IPS DF 4.7 (cell line): ENCODE measurements at regions not wholly inside any gene's neighbourhood (a gene's known extent, or its start where the extent isn't known, plus 50 kb on each side); places are given as distances from the start of the nearest gene placed in this dataset.
"Not testable (repeated sequence)": the region's sequence is repeated elsewhere in the genome, so short reads cannot be mapped to it uniquely, and the experiment has no call there.

Experiments
- DNase-seq: peaks from one replicate; pipeline ENCODE4 v3.0.0-alpha.2; 2013; ENCODE audit warnings: low spot score; ENCODE audit errors: extremely low read depth

GRCh38 chr3:153369561-153370374, 207.7 kb downstream of the RAP2B start:
- no peak for DNase-seq

- no peak for DNase-seq
These were observed 208.7 kb downstream of the RAP2B start for GRCh38 chr3:153370680-153371079.

GRCh38 chr3:153372326-153372725, 210.3 kb downstream of the RAP2B start:
- DNase-seq = no peak

GRCh38 chr3:153373606-153374005, 211.6 kb downstream of the RAP2B start:
- DNase-seq = no peak

GRCh38 chr3:153378366-153378765, 216.3 kb downstream of the RAP2B start:
- not testable (repeated sequence) for DNase-seq

GRCh38 chr3:153379516-153379915, 217.5 kb downstream of the RAP2B start:
- no peak for DNase-seq

- no peak for DNase-seq
These were observed 223.3 kb downstream of the RAP2B start for GRCh38 chr3:153385343-153385742.

GRCh38 chr3:153392363-153392762, 230.3 kb downstream of the RAP2B start:
- DNase-seq = no peak

- DNase-seq = no peak
These were observed 232.0 kb downstream of the RAP2B start for GRCh38 chr3:153394017-153394416.

GRCh38 chr3:153396581-153396980, 234.6 kb downstream of the RAP2B start:
- no peak for DNase-seq

GRCh38 chr3:153397794-153398193, 235.8 kb downstream of the RAP2B start:
- DNase-seq = no peak

GRCh38 chr3:153399636-153400035, 237.6 kb downstream of the RAP2B start:
- DNase-seq = no peak

GRCh38 chr3:153400641-153401040, 238.6 kb downstream of the RAP2B start:
- DNase-seq = no peak

- DNase-seq = no peak
These were observed 242.1 kb downstream of the RAP2B start for GRCh38 chr3:153404157-153404556.

GRCh38 chr3:153405320-153405719, 243.3 kb downstream of the RAP2B start:
- DNase-seq = not testable (repeated sequence)

GRCh38 chr3:153410517-153410916, 248.5 kb downstream of the RAP2B start:
- no peak for DNase-seq

- DNase-seq = no peak
These were observed 253.0 kb downstream of the RAP2B start for GRCh38 chr3:153414982-153415381.

GRCh38 chr3:153422314-153422713, 260.3 kb downstream of the RAP2B start:
- no peak for DNase-seq

GRCh38 chr3:153423820-153424219, 261.8 kb downstream of the RAP2B start:
- not testable (repeated sequence) for DNase-seq

- no peak for DNase-seq
These were observed 264.3 kb downstream of the RAP2B start for GRCh38 chr3:153426344-153426743.

GRCh38 chr3:153426803-153427202, 264.8 kb downstream of the RAP2B start:
- no peak for DNase-seq

- no peak for DNase-seq
These were observed 267.8 kb downstream of the RAP2B start for GRCh38 chr3:153429821-153430220.

GRCh38 chr3:153431076-153431475, 269.1 kb downstream of the RAP2B start:
- no peak for DNase-seq
